CD4-positive, alpha-beta memory T cell (primary cell): ENCODE measurements at regions not wholly inside any gene's neighbourhood (a gene's known extent, or its start where the extent isn't known, plus 50 kb on each side); places are given as distances from the start of the nearest gene placed in this dataset.

ENCODE experiments used
- CTCF ChIA-PET: fragments of 350-600 bp; sonication (Branson Sonifier 250); formaldehyde crosslinking; loops from one replicate; lab custom pipeline; 2021; ENCODE audit warnings: inconsistent platforms; ENCODE audit not compliant: partially characterized antibody; lab: Charles Lee
- POLR2A ChIA-PET: fragments of 350-600 bp; sonication (Branson Sonifier 250); formaldehyde crosslinking; loops from one replicate; lab custom pipeline; 2021; ENCODE audit not compliant: partially characterized antibody; lab: Charles Lee
- DNase-seq, 5 donors: peaks; one replicate each; pipeline versions ENCODE4 v3.0.0 to v3.0.0-alpha.2; 2020 to 2022; ENCODE audit warnings: mixed read lengths in 1 of 5
- H3K27ac ChIP-seq: one replicate; pipeline ENCODE4 v1.7.0; 2013; ENCODE audit warnings: low read depth, low read length
- H3K27me3 ChIP-seq: 2 replicates; pipeline ENCODE4 v1.7.0; 2013; ENCODE audit warnings: mild to moderate bottlenecking, low read length, moderate library complexity; ENCODE audit not compliant: insufficient read depth
- H3K36me3 ChIP-seq: 2 replicates; pipeline ENCODE4 v1.7.0; 2013; ENCODE audit warnings: mild to moderate bottlenecking, low read length, moderate library complexity; ENCODE audit not compliant: insufficient read depth
- H3K4me1 ChIP-seq: 2 replicates; pipeline ENCODE4 v1.7.0; 2013; ENCODE audit warnings: mild to moderate bottlenecking, low read length, moderate library complexity; ENCODE audit not compliant: insufficient read depth
- H3K4me3 ChIP-seq, 2 donors: one replicate each; pipeline ENCODE4 v1.7.0; 2013; ENCODE audit warnings: low read length in 2 of 2, mild to moderate bottlenecking in 1 of 2
- H3K9me3 ChIP-seq, 2 donors: one replicate each; pipeline ENCODE4 v1.7.0; 2013; ENCODE audit warnings: low read length in 2 of 2, control low read depth in 1 of 2; ENCODE audit not compliant: control insufficient read depth in 1 of 2
- H3K27ac Mint-ChIP-seq, 7 donors: one replicate each; pipeline ENCODE4 v1.8.0; 2020 to 2021; ENCODE audit warnings: mixed read lengths in 7 of 7, mild to moderate bottlenecking in 6 of 7, inconsistent platforms in 3 of 7, moderate library complexity in 3 of 7
- H3K27me3 Mint-ChIP-seq, 2 donors: one replicate each; pipeline ENCODE4 v1.8.0; 2020 to 2021; ENCODE audit warnings: mixed read lengths in 2 of 2
- H3K36me3 Mint-ChIP-seq, 2 donors: one replicate each; pipeline ENCODE4 v1.8.0; 2020 to 2021; ENCODE audit warnings: mixed read lengths in 2 of 2, inconsistent platforms in 1 of 2, mild to moderate bottlenecking in 1 of 2
- H3K4me1 Mint-ChIP-seq, 4 donors: one replicate each; pipeline ENCODE4 v1.8.0; 2020 to 2021; ENCODE audit warnings: mixed read lengths in 4 of 4, mild to moderate bottlenecking in 1 of 4
- H3K4me3 Mint-ChIP-seq, 8 donors: one replicate each; pipeline ENCODE4 v1.8.0; 2020 to 2021; ENCODE audit warnings: mixed read lengths in 8 of 8, mild to moderate bottlenecking in 7 of 8, moderate library complexity in 6 of 8, inconsistent platforms in 3 of 8
- H3K9me3 Mint-ChIP-seq, 8 donors: one replicate each; pipeline ENCODE4 v1.8.0; 2020 to 2021; ENCODE audit warnings: mixed read lengths in 8 of 8, mild to moderate bottlenecking in 5 of 8, inconsistent platforms in 3 of 8, moderate library complexity in 1 of 8
- intact Hi-C: fragments of 100-400 bp; cut with micrococcal nuclease; formaldehyde crosslinking; loops from one replicate; pipeline ENCODE4 v1.15.1; 2023

DNA sequence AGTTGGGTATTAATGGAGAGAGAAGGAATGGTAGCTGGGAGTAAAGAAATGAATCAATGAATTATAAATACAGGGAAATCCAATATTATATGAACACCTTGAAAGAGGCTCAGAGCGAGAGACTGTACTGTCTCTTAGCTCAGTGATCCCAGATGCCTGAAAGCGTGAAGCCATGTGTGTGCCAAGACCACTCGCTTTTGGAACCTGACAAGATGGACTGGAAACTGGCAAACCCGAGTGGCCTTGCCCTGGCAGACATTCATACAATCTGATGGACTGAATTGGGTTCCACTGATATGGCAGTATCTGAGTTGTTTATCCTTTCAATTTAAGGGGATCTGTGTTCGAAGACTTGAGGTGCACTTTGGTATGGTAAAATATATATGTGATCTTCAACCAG, 170.3 kb downstream of the ERCC6L2 start:
- H3K36me3 Mint-ChIP-seq = no peaks in the 10 kb centered on the region
- CTCF ChIA-PET = no interaction called here
- H3K4me3 ChIP-seq = no peak overlapping the region

DNA sequence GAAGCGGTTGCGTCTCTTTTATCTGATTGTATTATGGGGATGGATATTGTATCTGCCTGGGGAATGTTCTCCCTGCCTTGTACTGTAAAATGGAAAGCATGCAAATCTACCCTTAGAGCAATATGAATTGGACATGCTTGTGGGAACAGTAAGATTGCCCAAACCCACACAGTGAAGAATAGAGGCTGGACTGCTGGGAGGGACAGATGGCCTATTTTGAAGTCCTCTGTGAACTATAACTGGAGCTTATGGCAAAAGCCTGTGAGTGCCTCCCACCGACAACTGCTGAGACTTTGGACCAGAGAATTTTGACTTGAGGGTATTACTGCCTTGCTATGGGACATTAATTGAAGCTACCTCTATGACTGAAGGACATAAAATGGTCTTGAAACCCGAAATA, 168.9 kb downstream of the ERCC6L2 start:
- Histone ChIP-seq H3K36me3 (no peaks in the 10 kb centered on the region), H3K4me1 (no peaks in the 10 kb centered on the region), H3K27me3 (no peaks in the 10 kb centered on the region), H3K9me3 (no peaks in the 10 kb centered on the region), H3K27ac (no peak overlapping the region), H3K4me3 (no peak overlapping the region)
- ChIA-PET POLR2A (no interaction called here), CTCF (no interaction called here)
- no peaks in the 10 kb centered on the region for H3K36me3 Mint-ChIP-seq
- no peak overlapping the region for H3K4me3 Mint-ChIP-seq
- peaks cover 0 to 5% (median under 1%) of the 10 kb centered on the region in 8 donors for H3K9me3 Mint-ChIP-seq
- intact Hi-C loops = no loop called here
- DNase-seq = no peak
- H3K27me3 Mint-ChIP-seq = no peaks in the 10 kb centered on the region
- no peaks in the 10 kb centered on the region for H3K4me1 Mint-ChIP-seq
- H3K27ac Mint-ChIP-seq = peak overlapping the region in 1 of 7 donors; percentile 51

More for the DNA sequence above, 170.3 kb downstream of the ERCC6L2 start:
- Mint-ChIP-seq H3K27ac (no peak overlapping the region), H3K27me3 (no peaks in the 10 kb centered on the region), H3K4me3 (no peak overlapping the region), H3K4me1 (no peaks in the 10 kb centered on the region), H3K9me3 (peaks cover 0 to 3% (median 0%) of the 10 kb centered on the region in 8 donors)
- no peaks in the 10 kb centered on the region for H3K4me1 ChIP-seq
- H3K27me3 ChIP-seq = no peaks in the 10 kb centered on the region
- no peaks in the 10 kb centered on the region for H3K9me3 ChIP-seq
- DNase-seq = no peak
- intact Hi-C loops = no loop called here
- H3K36me3 ChIP-seq = no peaks in the 10 kb centered on the region
- POLR2A ChIA-PET = no interaction called here
- H3K27ac ChIP-seq = no peak overlapping the region

GRCh38 chr9:96040591-96041461, 165.3 kb downstream of the ERCC6L2 start:
- no peak overlapping the region for H3K27ac ChIP-seq
- no peak overlapping the region for H3K4me3 Mint-ChIP-seq
- no peaks in the 10 kb centered on the region for H3K4me1 ChIP-seq
- no peaks in the 10 kb centered on the region for H3K27me3 ChIP-seq
- no peaks in the 10 kb centered on the region for H3K36me3 ChIP-seq
- intact Hi-C loops = no loop called here
- DNase-seq = no peak
- H3K27me3 Mint-ChIP-seq = peaks cover 0 to 3% of the 10 kb centered on the region in 2 donors
- POLR2A ChIA-PET = no interaction called here
- peaks cover 0 to 3% (median 0%) of the 10 kb centered on the region in 4 donors for H3K4me1 Mint-ChIP-seq
- no peak overlapping the region for H3K4me3 ChIP-seq
- H3K9me3 ChIP-seq = peaks cover 0 to 3% of the 10 kb centered on the region in 2 donors
- H3K36me3 Mint-ChIP-seq = peaks cover 2 to 23% of the 10 kb centered on the region in 2 donors
- no peak overlapping the region for H3K27ac Mint-ChIP-seq
- CTCF ChIA-PET = no interaction called here
- peaks cover 0 to 28% (median 19%) of the 10 kb centered on the region in 8 donors for H3K9me3 Mint-ChIP-seq

DNA sequence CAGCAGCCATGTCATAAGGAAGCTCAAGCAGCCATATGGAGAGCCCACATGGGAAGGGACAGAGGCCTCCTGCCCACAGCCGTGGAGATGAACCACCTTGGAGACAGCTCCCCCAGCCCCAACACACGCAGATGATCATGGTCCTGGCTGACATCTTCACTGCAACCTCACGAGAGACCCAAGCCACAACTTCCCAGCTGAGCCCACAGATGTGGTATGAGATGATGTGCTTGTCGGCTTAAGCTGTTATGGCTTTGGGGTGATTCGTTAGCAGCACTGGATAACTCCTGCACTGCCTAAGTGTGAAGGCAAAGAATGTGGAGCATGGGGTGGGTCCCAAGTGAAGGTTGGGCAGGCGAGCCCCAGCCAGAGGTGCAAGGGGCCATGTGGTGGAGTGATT, 163.4 kb downstream of the ERCC6L2 start:
- Histone ChIP-seq H3K36me3 (no peaks in the 10 kb centered on the region), H3K9me3 (peaks cover 0 to 3% of the 10 kb centered on the region in 2 donors), H3K27me3 (no peaks in the 10 kb centered on the region), H3K4me1 (no peaks in the 10 kb centered on the region), H3K4me3 (no peak overlapping the region), H3K27ac (no peak overlapping the region)
- Mint-ChIP-seq H3K9me3 (peaks cover 0 to 32% (median 19%) of the 10 kb centered on the region in 8 donors), H3K4me3 (no peak overlapping the region), H3K27me3 (peaks cover 0 to 6% of the 10 kb centered on the region in 2 donors), H3K4me1 (peaks cover 0 to 3% (median 0%) of the 10 kb centered on the region in 4 donors), H3K36me3 (peaks cover 2 to 23% of the 10 kb centered on the region in 2 donors), H3K27ac (peak overlapping the region in 1 of 7 donors; percentile 65)
- DNase-seq = no peak
- intact Hi-C loops = no loop called here
- POLR2A ChIA-PET = no interaction called here
- CTCF ChIA-PET = no interaction called here

DNA sequence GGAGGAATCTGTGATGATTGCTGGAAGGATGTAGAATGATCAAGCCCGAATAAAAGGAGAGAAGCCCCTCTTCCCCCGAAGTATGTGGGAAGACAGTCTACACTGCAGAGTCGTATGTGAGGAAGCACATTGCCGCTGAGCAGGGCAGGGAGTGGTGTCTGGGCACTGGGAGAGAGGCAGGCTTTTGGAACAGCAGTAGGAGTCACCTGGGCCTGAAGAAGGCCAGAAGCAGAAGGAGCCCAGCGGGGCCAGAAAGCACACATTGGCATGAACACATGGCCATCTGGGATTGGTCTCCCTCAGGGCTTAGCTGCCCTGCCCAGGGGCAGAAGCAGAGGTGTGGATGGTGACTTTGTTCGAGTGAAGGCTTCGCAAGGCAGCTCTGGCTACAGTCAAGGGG, 162.8 kb downstream of the ERCC6L2 start:
- Mint-ChIP-seq H3K9me3 (peaks cover 0 to 32% (median 19%) of the 10 kb centered on the region in 8 donors), H3K27me3 (peaks cover 0 to 6% of the 10 kb centered on the region in 2 donors), H3K4me3 (no peak overlapping the region), H3K36me3 (peaks cover 2 to 23% of the 10 kb centered on the region in 2 donors), H3K4me1 (peaks cover 0 to 3% (median 0%) of the 10 kb centered on the region in 4 donors), H3K27ac (no peak overlapping the region)
- intact Hi-C loops = no loop called here
- Histone ChIP-seq H3K9me3 (peaks cover 0 to 3% of the 10 kb centered on the region in 2 donors), H3K4me3 (no peak overlapping the region), H3K4me1 (no peaks in the 10 kb centered on the region), H3K36me3 (no peaks in the 10 kb centered on the region), H3K27me3 (no peaks in the 10 kb centered on the region), H3K27ac (no peak overlapping the region)
- ChIA-PET POLR2A (no interaction called here), CTCF (no interaction called here)
- DNase-seq = no peak

- Histone ChIP-seq H3K4me3 (no peak overlapping the region), H3K4me1 (no peaks in the 10 kb centered on the region), H3K36me3 (no peaks in the 10 kb centered on the region), H3K9me3 (peaks cover 0 to 3% of the 10 kb centered on the region in 2 donors), H3K27ac (no peak overlapping the region), H3K27me3 (no peaks in the 10 kb centered on the region)
- intact Hi-C loops = no loop called here
- peaks cover 2 to 23% of the 10 kb centered on the region in 2 donors for H3K36me3 Mint-ChIP-seq
- H3K4me1 Mint-ChIP-seq = peaks cover 0 to 3% (median 0%) of the 10 kb centered on the region in 4 donors
- ChIA-PET POLR2A (no interaction called here), CTCF (no interaction called here)
- H3K9me3 Mint-ChIP-seq = peaks cover 0 to 27% (median 18%) of the 10 kb centered on the region in 8 donors
- peaks cover 0 to 6% of the 10 kb centered on the region in 2 donors for H3K27me3 Mint-ChIP-seq
- no peak overlapping the region for H3K27ac Mint-ChIP-seq
- DNase-seq = no peak
- no peak overlapping the region for H3K4me3 Mint-ChIP-seq
Observed at GRCh38 chr9:96034553-96035122, 159.1 kb downstream of the ERCC6L2 start.

DNA sequence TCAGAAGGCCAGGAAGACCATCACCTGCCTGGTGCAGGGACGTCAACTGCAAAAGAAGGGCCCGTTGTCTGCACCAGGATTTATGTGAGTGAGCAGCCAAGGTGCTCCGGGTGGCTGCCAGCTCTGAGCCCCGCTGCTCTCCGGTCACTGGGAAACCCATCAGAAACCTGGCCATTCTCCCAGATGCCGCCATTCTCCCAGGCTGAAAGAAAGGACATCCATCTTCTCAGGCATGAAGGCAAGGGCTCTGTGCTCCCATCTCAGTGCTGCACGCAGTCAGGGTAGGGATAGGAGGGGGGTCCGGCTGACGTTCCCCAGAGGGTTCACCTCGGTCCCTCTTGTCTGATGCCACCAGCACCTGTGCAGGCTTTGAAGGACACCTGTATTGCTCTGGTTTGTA, 158.4 kb downstream of the ERCC6L2 start:
- POLR2A ChIA-PET = no interaction called here

More for the DNA sequence above, 158.4 kb downstream of the ERCC6L2 start:
- CTCF ChIA-PET = no interaction called here
- H3K36me3 Mint-ChIP-seq = peaks cover 2 to 19% of the 10 kb centered on the region in 2 donors
- H3K4me3 Mint-ChIP-seq = no peak overlapping the region
- H3K4me1 Mint-ChIP-seq = peaks cover 0 to under 1% (median 0%) of the 10 kb centered on the region in 4 donors
- H3K36me3 ChIP-seq = no peaks in the 10 kb centered on the region
- DNase-seq = no peak
- H3K27me3 ChIP-seq = no peaks in the 10 kb centered on the region
- H3K9me3 ChIP-seq = peaks cover 0 to under 1% of the 10 kb centered on the region in 2 donors
- no peak overlapping the region for H3K27ac Mint-ChIP-seq
- no peak overlapping the region for H3K27ac ChIP-seq
- no peaks in the 10 kb centered on the region for H3K4me1 ChIP-seq
- no peak overlapping the region for H3K4me3 ChIP-seq
- intact Hi-C loops = no loop called here
- peaks cover 0 to 26% (median 15%) of the 10 kb centered on the region in 8 donors for H3K9me3 Mint-ChIP-seq
- peaks cover 0 to 6% of the 10 kb centered on the region in 2 donors for H3K27me3 Mint-ChIP-seq
